HL-60 (cell line): ENCODE measurements at regions not wholly inside any gene's neighbourhood (a gene's known extent, or its start where the extent isn't known, plus 50 kb on each side); places are given as distances from the start of the nearest gene placed in this dataset.

Experiments used
- DNase-seq, 2 experiments: peaks; one replicate each; pipeline ENCODE4 v3.0.0-alpha.2; 2010 to 2020; ENCODE audit warnings: low read depth in 1 of 2, low spot score in 1 of 2
- H3K27ac ChIP-seq: fragments of 250-450 bp; sonication (Bioruptor Pico); replicated peaks from 2 replicates; pipeline ENCODE4 v1.5.1; 2020; ENCODE audit warnings: mild to moderate bottlenecking, moderate library complexity
- H3K27me3 ChIP-seq: fragments of 250-450 bp; sonication (Bioruptor Pico); 2 replicates; pipeline ENCODE4 v1.5.1; 2021; ENCODE audit warnings: mild to moderate bottlenecking, moderate library complexity; ENCODE audit not compliant: insufficient read depth, poor library complexity, severe bottlenecking
- H3K4me3 ChIP-seq: replicated peaks from 2 replicates; pipeline ENCODE4 v1.5.1; 2011; ENCODE audit warnings: mild to moderate bottlenecking, control low read depth, low read length; ENCODE audit not compliant: insufficient read depth
- CTCF ChIP-seq: IDR thresholded peaks from one replicate; pipeline ENCODE4 v1.5.1; 2011; ENCODE audit warnings: low read length, control low read depth, inconsistent platforms; ENCODE audit not compliant: insufficient read depth
- GABPA ChIP-seq: IDR thresholded peaks from 2 replicates; pipeline ENCODE4 v1.6.1; 2012; ENCODE audit warnings: low read depth
- POLR2AphosphoS5 ChIP-seq: IDR thresholded peaks from 2 replicates; pipeline ENCODE4 v1.6.1; 2012; ENCODE audit warnings: low read depth
- SPI1 ChIP-seq: IDR thresholded peaks from 2 replicates; pipeline ENCODE4 v1.6.1; 2012; ENCODE audit warnings: low read depth, mild to moderate bottlenecking, borderline replicate concordance
- TF ChIP-seq, protein P1 (sequence below): IDR thresholded peaks from 2 replicates; pipeline ENCODE4 v1.6.1; 2012; ENCODE audit warnings: low read depth; ENCODE audit not compliant: insufficient replicate concordance

DNA sequence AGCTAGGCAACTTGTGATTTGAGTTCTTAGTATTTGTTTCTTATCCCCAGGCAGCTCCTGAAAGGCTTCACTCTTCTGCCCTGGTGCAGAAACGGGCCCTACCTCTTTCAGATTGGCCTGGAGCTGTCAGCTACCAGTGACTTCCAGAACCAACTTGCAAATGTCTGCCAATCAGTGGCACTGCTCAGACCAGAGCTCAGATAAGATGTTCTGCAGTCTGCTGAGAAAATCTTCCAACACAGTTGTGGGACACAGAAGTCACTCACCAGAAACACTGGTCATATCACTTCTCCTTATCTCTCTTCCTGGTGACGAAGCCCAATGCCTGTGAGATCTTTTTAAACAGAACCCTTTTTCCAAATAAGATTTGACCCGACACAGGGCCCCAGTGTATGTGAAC lies 81.9 kb upstream of the DUSP5 start:
- no peak for DNase-seq
- no peak overlapping the region for H3K27ac ChIP-seq
- H3K4me3 ChIP-seq, result no peak overlapping the region
- H3K27me3 ChIP-seq, result no peaks in the 10 kb centered on the region
- TF ChIP-seq GABPA (no peak), CTCF (no peak), SPI1 (no peak), POLR2AphosphoS5 (no peak)
- TF ChIP-seq, protein P1, sequence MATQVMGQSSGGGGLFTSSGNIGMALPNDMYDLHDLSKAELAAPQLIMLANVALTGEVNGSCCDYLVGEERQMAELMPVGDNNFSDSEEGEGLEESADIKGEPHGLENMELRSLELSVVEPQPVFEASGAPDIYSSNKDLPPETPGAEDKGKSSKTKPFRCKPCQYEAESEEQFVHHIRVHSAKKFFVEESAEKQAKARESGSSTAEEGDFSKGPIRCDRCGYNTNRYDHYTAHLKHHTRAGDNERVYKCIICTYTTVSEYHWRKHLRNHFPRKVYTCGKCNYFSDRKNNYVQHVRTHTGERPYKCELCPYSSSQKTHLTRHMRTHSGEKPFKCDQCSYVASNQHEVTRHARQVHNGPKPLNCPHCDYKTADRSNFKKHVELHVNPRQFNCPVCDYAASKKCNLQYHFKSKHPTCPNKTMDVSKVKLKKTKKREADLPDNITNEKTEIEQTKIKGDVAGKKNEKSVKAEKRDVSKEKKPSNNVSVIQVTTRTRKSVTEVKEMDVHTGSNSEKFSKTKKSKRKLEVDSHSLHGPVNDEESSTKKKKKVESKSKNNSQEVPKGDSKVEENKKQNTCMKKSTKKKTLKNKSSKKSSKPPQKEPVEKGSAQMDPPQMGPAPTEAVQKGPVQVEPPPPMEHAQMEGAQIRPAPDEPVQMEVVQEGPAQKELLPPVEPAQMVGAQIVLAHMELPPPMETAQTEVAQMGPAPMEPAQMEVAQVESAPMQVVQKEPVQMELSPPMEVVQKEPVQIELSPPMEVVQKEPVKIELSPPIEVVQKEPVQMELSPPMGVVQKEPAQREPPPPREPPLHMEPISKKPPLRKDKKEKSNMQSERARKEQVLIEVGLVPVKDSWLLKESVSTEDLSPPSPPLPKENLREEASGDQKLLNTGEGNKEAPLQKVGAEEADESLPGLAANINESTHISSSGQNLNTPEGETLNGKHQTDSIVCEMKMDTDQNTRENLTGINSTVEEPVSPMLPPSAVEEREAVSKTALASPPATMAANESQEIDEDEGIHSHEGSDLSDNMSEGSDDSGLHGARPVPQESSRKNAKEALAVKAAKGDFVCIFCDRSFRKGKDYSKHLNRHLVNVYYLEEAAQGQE, result no peak

- no peak for DNase-seq
- Histone ChIP-seq H3K27me3 (no peaks in the 10 kb centered on the region), H3K4me3 (no peak overlapping the region), H3K27ac (no peak overlapping the region)
- no peak for TF ChIP-seq GABPA
- TF ChIP-seq SPI1, result no peak
- no peak for TF ChIP-seq POLR2AphosphoS5
- no peak for TF ChIP-seq CTCF
- TF ChIP-seq, protein P1, result no peak
These were observed 80.7 kb upstream of the DUSP5 start for GRCh38 chr10:110416776-110417711.

DNA sequence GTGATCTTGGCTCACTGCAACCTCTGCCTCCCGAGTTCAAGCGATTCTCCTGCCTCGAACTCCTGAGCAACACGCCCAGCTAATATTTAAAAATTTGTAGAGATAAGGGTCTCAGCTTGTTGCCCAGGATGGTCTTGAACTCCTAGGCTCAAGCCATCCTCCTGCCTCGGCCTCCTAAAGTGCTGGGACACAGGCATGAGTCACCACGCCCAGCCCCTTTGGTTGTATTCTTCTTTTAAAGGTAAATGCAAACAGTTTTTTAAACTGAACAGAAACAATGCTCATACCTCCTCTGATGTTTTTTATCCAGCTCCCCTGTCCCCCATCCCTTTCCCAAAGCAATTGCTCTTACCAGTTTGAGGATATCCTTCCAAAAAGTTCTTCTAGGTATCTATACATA lies 79.5 kb upstream of the DUSP5 start:
- Histone ChIP-seq H3K4me3 (no peak overlapping the region), H3K27me3 (no peaks in the 10 kb centered on the region), H3K27ac (no peak overlapping the region)
- TF ChIP-seq CTCF (no peak), POLR2AphosphoS5 (no peak), GABPA (no peak), SPI1 (no peak)
- TF ChIP-seq, protein P1, result no peak
- DNase-seq, result no peak
